ENCODE measurements at regions not wholly inside any gene's neighbourhood (a gene's known extent, or its start where the extent isn't known, plus 50 kb on each side); places are given as distances from the start of the nearest gene placed in this dataset.

DNA sequence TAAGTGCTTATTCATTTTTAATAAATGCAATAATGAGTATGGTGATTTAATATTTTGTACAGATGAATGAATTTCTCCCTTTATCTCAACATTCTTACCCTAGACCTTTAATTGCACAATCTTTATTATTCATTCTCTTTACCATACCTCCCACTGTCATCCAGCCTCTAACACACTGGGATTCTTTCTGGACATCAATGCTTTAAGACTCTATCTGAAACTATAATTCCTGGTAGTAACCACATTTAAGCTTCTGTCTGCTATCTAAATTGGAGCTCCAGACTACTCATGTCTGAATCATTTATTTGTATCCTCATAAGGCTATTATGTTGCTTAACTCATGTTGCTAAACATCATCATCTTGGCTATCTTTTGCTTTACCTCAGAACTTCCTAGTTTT, 270.2 kb downstream of the ALG10B start:
- DNase-seq, result no peak

DNA sequence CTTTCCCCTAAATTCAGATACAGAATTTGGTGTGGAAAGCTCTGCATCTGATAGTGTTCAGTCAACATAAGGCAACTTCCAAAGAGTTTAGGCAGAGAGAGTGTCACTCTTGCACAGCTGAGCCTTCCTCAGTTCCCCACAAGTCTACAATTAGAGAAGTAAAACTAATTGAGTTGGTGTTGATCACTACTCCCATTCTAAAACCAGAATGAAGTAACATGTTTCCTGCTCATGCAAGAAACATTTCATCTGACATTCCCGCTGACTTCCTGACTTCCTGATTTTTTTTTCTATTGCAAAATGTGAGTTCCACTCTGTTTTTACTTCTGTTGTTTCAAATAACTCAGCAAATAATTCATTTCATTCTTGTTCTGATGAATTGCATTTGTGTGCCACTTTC, 271.0 kb downstream of the ALG10B start:
- DNase-seq, result no peak

DNA sequence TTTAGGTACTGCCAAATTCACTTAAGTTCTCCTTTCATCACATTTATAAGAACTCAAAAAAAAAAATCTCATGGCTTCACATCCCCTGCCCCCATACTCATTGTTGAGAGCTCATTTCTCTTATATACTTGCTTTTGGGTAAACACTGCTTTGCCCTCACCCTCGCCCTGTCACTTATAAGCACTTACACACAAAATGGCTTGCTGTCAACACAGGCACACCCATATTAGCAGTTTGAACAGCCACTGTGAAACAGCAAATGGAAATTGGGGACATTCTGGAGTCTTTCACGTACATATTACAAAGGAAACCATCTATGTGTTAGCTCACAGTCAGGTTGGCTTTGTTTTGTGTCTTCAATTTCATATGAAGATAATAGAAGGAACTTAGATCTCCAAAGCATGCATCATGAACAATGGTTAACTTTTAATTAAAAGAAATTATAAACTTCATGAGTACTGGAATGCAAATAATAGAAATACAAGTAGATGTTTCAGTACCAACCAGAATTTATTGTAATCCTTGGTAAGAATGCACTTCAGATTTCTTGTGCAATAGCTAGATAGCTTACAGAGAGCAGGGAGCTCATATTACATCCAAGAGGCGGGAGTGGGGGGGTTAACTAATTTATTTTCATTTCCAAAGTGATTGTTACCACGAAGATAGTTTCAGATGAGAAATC, 272.2 kb downstream of the ALG10B start:
- no peak for DNase-seq

- DNase-seq, result no peak
These were observed 272.7 kb downstream of the ALG10B start for GRCh38 chr12:38589306-38589632.

- DNase-seq, result no peak
These were observed 285.4 kb downstream of the ALG10B start for GRCh38 chr12:38601949-38602348.
